NCI-H748 (cell line): ENCODE measurements at regions not wholly inside any gene's neighbourhood (a gene's known extent, or its start where the extent isn't known, plus 50 kb on each side); places are given as distances from the start of the nearest gene placed in this dataset.
"Not testable (repeated sequence)": the region's sequence is repeated elsewhere in the genome, so short reads cannot be mapped to it uniquely, and the experiment has no call there.

ENCODE experiments used
- DNase-seq: peaks from one replicate; lab custom pipeline; 2025; ENCODE audit not compliant: unreplicated experiment; lab: John Stamatoyannopoulos, UW

GRCh38 chr6:16040628-16040974 lies 88.3 kb upstream of the MYLIP start:
- DNase-seq, result no peak

GRCh38 chr6:16039892-16040627 lies 88.8 kb upstream of the MYLIP start:
- not testable (repeated sequence) for DNase-seq

GRCh38 chr6:16038938-16039337 lies 89.9 kb upstream of the MYLIP start:
- no peak for DNase-seq

GRCh38 chr6:16035488-16036080 lies 93.3 kb upstream of the MYLIP start:
- no peak for DNase-seq

- DNase-seq, result no peak
Measured at GRCh38 chr6:16033214-16033613, 95.7 kb upstream of the MYLIP start.

- no peak for DNase-seq
Measured at GRCh38 chr6:16031278-16031981, 97.5 kb upstream of the MYLIP start.

- DNase-seq, result no peak
Measured at GRCh38 chr6:16028966-16029365, 99.9 kb upstream of the MYLIP start.

- DNase-seq, result no peak
Measured at GRCh38 chr6:16020259-16020658, 108.6 kb upstream of the MYLIP start.

GRCh38 chr6:16019462-16019861 lies 109.4 kb upstream of the MYLIP start:
- DNase-seq, result no peak

- DNase-seq, result no peak
Measured at GRCh38 chr6:16018626-16019025, 110.3 kb upstream of the MYLIP start.

- not testable (repeated sequence) for DNase-seq
Measured at GRCh38 chr6:16014325-16014724, 114.6 kb upstream of the MYLIP start.

- DNase-seq, result no peak
Measured at GRCh38 chr6:16007146-16007545, 121.7 kb upstream of the MYLIP start.

- no peak for DNase-seq
Measured at GRCh38 chr6:16006681-16007080, 122.2 kb upstream of the MYLIP start.

- no peak for DNase-seq
Measured at GRCh38 chr6:16004934-16005679, 123.8 kb upstream of the MYLIP start.

- DNase-seq, result no peak
Measured at GRCh38 chr6:16003197-16003491, 125.7 kb upstream of the MYLIP start.

GRCh38 chr6:16002332-16003196 lies 126.3 kb upstream of the MYLIP start:
- no peak for DNase-seq

- no peak for DNase-seq
Measured at GRCh38 chr6:16001158-16001557, 127.7 kb upstream of the MYLIP start.

GRCh38 chr6:15999201-15999600 lies 129.7 kb upstream of the MYLIP start:
- DNase-seq, result no peak

- no peak for DNase-seq
Measured at GRCh38 chr6:15997586-15998388, 131.1 kb upstream of the MYLIP start.

GRCh38 chr6:15996030-15996429 lies 132.9 kb upstream of the MYLIP start:
- DNase-seq, result no peak
